BJ (cell line): ENCODE measurements at regions not wholly inside any gene's neighbourhood (a gene's known extent, or its start where the extent isn't known, plus 50 kb on each side); places are given as distances from the start of the nearest gene placed in this dataset.

Experiments
- CTCF ChIA-PET: fragments of 350-600 bp; formaldehyde crosslinking; extraction: SDS; loops from one replicate; lab custom pipeline; 2021; ENCODE audit warnings: antibody characterized with exemption, inconsistent platforms; lab: Yijun Ruan, JAX
- POLR2A ChIA-PET: fragments of 300-600 bp; sonication (Branson Sonifier 250); formaldehyde crosslinking; extraction: SDS; loops from one replicate; lab custom pipeline; 2021; ENCODE audit warnings: antibody characterized with exemption; lab: Charles Lee
- DNase-seq: peaks from one replicate; pipeline ENCODE4 v3.0.0-alpha.2; 2011; ENCODE audit warnings: low read depth
- H3K27me3 ChIP-seq: 2 replicates; pipeline ENCODE4 v1.6.0; 2011; ENCODE audit warnings: low read length; ENCODE audit not compliant: control insufficient read depth, insufficient read depth
- H3K36me3 ChIP-seq: 2 replicates; pipeline ENCODE4 v1.5.1; 2011; ENCODE audit warnings: low read length; ENCODE audit not compliant: control insufficient read depth, insufficient read depth
- H3K4me3 ChIP-seq: 2 replicates; pipeline ENCODE4 v1.5.1; 2011; ENCODE audit warnings: low read depth, mild to moderate bottlenecking, control low read depth, low read length
- TF ChIP-seq, protein P1 (sequence below): IDR thresholded peaks from 2 replicates; pipeline ENCODE4 v1.5.1; 2011; ENCODE audit warnings: low read depth, mild to moderate bottlenecking, control low read depth, inconsistent platforms, low read length, moderate library complexity; ENCODE audit not compliant: insufficient read depth

DNA sequence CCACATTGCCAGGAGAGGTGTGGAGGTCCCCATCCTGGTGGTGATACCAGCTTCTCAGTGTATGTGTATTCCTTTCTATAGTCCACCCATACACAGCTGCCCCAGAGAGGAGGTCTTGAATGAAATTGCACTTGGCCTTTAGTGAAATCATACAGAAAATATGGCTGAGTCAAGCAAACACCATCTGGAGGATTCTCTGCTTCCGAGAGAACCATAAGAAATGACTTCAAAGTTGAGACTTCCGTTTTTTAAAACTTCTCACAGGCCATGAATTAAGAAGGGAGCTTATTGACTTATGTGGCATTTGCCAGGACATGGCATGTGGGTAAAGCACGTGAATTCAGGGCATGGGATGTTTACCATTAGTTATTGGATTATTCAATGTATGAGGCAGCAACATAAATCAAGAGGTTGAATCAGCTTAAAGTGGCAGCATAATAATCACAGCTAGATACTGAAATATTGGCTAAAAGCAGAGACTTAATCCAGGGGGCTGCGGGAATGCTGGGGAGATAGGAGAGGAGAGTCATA is 119.1 kb upstream of the MTNR1B start:
- no peaks in the 10 kb centered on the region for H3K36me3 ChIP-seq
- ChIA-PET POLR2A (no interaction called here), CTCF (no interaction called here)
- no peak for DNase-seq
- TF ChIP-seq, protein P1, sequence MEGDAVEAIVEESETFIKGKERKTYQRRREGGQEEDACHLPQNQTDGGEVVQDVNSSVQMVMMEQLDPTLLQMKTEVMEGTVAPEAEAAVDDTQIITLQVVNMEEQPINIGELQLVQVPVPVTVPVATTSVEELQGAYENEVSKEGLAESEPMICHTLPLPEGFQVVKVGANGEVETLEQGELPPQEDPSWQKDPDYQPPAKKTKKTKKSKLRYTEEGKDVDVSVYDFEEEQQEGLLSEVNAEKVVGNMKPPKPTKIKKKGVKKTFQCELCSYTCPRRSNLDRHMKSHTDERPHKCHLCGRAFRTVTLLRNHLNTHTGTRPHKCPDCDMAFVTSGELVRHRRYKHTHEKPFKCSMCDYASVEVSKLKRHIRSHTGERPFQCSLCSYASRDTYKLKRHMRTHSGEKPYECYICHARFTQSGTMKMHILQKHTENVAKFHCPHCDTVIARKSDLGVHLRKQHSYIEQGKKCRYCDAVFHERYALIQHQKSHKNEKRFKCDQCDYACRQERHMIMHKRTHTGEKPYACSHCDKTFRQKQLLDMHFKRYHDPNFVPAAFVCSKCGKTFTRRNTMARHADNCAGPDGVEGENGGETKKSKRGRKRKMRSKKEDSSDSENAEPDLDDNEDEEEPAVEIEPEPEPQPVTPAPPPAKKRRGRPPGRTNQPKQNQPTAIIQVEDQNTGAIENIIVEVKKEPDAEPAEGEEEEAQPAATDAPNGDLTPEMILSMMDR: no peak
- H3K4me3 ChIP-seq: no peak overlapping the region
- no peaks in the 10 kb centered on the region for H3K27me3 ChIP-seq

DNA sequence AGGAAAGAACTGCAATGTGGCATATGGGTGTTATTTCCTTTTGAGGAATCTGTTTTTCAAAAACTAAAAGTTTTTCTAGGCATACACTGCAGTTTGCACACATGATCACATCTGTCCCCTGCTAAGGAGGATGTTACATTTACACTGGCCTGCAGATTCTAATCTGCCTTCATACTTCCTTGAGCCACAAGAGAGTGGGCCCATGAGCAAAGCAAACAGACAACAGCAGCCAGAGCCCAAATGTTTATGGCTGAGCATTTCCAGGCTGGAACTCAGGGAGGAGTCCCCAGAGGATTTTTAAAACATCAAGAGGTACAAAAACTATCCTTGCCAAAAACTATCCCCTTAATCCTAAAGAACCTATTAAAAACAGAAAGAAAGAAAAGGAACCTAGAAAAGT is 117.2 kb upstream of the MTNR1B start:
- no peaks in the 10 kb centered on the region for H3K27me3 ChIP-seq
- DNase-seq: no peak
- TF ChIP-seq, protein P1: no peak
- POLR2A ChIA-PET: no interaction called here
- no peak overlapping the region for H3K4me3 ChIP-seq
- CTCF ChIA-PET: no interaction called here
- no peaks in the 10 kb centered on the region for H3K36me3 ChIP-seq

DNA sequence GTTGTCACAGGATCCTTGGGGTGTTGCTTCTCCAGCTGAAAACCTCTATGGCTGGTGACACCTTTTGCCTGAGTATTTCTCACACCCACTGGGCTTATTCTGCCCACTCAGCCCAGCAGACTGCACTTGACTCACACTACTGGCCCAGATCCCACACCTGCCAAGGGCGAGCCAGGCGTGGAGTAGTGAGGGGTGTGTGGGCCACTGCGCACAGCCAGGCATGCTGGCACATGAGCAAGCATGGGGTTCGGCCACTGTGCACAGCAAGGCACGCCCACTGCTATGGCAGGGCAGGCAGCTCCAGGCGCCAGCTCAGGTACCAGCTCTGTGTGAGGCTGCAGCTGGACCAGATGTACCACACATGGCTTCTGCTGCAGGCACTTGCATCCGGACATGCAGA is 116.5 kb upstream of the MTNR1B start:
- DNase-seq: no peak
- ChIA-PET POLR2A (no interaction called here), CTCF (no interaction called here)
- Histone ChIP-seq H3K36me3 (no peaks in the 10 kb centered on the region), H3K27me3 (no peaks in the 10 kb centered on the region), H3K4me3 (no peak overlapping the region)
- TF ChIP-seq, protein P1: no peak

DNA sequence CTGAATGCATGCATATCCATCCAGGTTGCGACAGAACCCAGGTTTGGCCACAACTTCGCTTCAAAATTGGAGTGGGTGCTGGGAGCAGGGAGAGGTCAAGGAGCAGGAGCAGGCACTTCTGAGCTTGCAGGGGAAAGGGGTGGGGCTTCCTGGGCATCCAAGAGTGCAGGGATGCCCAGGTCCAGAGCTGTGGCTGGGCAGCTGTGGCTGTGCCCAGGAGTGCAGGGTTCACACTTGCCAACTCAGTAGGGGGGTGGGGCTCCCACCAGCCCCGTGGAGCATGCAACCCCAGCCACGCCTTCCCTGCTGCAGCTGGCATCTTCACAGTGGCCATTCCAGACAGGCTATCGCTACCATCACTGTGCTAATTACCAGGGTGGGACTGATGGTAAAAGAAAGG is 115.3 kb upstream of the MTNR1B start:
- CTCF ChIA-PET: interaction anchor here (1.4 kb wide), 1 partner anchor 33 kb away, joined by 3 read pairs; no protein-coding TSS in a partner anchor
- POLR2A ChIA-PET: no interaction called here
- Histone ChIP-seq H3K27me3 (no peaks in the 10 kb centered on the region), H3K36me3 (no peaks in the 10 kb centered on the region), H3K4me3 (no peak overlapping the region)
- TF ChIP-seq, protein P1: no peak
- no peak for DNase-seq

DNA sequence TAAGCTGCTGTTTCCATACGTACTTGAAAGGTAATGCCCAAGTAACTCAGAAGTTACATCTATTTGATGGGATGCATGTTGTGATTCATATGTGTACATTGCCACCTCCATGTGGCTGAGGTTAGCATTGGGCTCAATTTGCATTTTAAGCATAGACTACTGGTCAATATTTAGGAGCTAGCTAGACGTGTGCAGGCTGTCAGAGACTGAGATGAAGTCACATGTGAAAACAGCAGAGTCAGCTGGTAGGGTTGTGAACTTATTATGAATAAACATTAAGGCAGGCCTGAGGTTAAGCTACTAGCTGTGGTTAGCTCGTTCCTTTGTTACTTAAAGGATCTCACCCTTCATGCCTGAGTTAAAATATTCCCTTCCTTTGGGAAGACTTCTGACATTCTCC is 114.5 kb upstream of the MTNR1B start:
- TF ChIP-seq, protein P1: no peak
- no peak for DNase-seq
- H3K36me3 ChIP-seq: no peaks in the 10 kb centered on the region
- ChIA-PET POLR2A (no interaction called here), CTCF (interaction anchor here (1.4 kb wide), 1 partner anchor 32 kb away, joined by 3 read pairs; no protein-coding TSS in a partner anchor)
- H3K4me3 ChIP-seq: no peak overlapping the region
- no peaks in the 10 kb centered on the region for H3K27me3 ChIP-seq
